Endothelial cell of umbilical vein (primary cell): ENCODE measurements at regions not wholly inside any gene's neighbourhood (a gene's known extent, or its start where the extent isn't known, plus 50 kb on each side); places are given as distances from the start of the nearest gene placed in this dataset.

Experiments
- BruUV-seq: library from RNA; stranded (reverse); fragments of 400-500 nt; replicated peaks from 2 replicates; lab custom pipeline; 2021; lab: Mats Ljungman, UMichigan
- CTCF ChIA-PET: fragments of 300-600, 350-600 bp; sonication (Branson Sonifier 250); formaldehyde crosslinking; loops from one replicate; lab custom pipeline; 2021; ENCODE audit warnings: antibody characterized with exemption, inconsistent platforms; lab: Charles Lee
- POLR2A ChIA-PET: fragments of 300-600, 350-600 bp; sonication (Branson Sonifier 250); formaldehyde crosslinking; loops from one replicate; lab custom pipeline; 2021; ENCODE audit warnings: antibody characterized with exemption, inconsistent platforms; lab: Charles Lee
- DNase-seq: peaks from one replicate; pipeline ENCODE4 v3.0.0-alpha.2; 2011; ENCODE audit warnings: low read depth, low spot score
- FAIRE-seq: peaks from 2 replicates; lab custom pipeline; 2011; peaks lifted over from hg19 to GRCh38; lab: Jason Lieb, UNC
- H2AFZ ChIP-seq: 2 replicates; pipeline ENCODE4 v1.6.0; 2012; ENCODE audit warnings: low read depth, low read length, control low read depth, inconsistent platforms
- H3K27ac ChIP-seq: 2 replicates; pipeline ENCODE4 v1.5.1; 2011; ENCODE audit warnings: low read depth, mild to moderate bottlenecking, control low read depth, low read length, moderate library complexity; ENCODE audit not compliant: insufficient read depth
- H3K27me3 ChIP-seq, 2 experiments: 2 replicates each; pipeline versions ENCODE4 v1.6.0 to v1.6.1; 2011; ENCODE audit warnings: low read length in 2 of 2, mixed read lengths in 1 of 2; ENCODE audit not compliant: control insufficient read depth in 2 of 2, insufficient read depth in 2 of 2
- H3K36me3 ChIP-seq, 2 experiments: 2 replicates in 1 of 2; 3 replicates in 1 of 2; pipeline ENCODE4 v1.5.1; 2011; ENCODE audit warnings: low read length in 2 of 2, mild to moderate bottlenecking in 1 of 2, moderate library complexity in 1 of 2; ENCODE audit not compliant: control insufficient read depth in 2 of 2, insufficient read depth in 2 of 2; ENCODE audit errors: extremely low read depth in 1 of 2
- H3K4me1 ChIP-seq: 3 replicates; pipeline ENCODE4 v1.5.1; 2011; ENCODE audit warnings: mild to moderate bottlenecking, low read length; ENCODE audit not compliant: control insufficient read depth, insufficient read depth; ENCODE audit errors: extremely low read depth
- H3K4me2 ChIP-seq: 2 replicates; pipeline ENCODE4 v1.6.1; 2011; ENCODE audit warnings: low read length, control low read depth, mixed read lengths; ENCODE audit not compliant: insufficient read depth
- H3K4me3 ChIP-seq, 3 experiments: fragments of 200-600 bp in 1 of 3; sonication (generic), shearing (Covaris generic) in 1 of 3; replicated peaks in 1 of 3; 2 replicates each; pipeline ENCODE4 v1.5.1; 2011 to 2016; ENCODE audit warnings: control low read depth in 3 of 3, low read length in 3 of 3, mild to moderate bottlenecking in 2 of 3, inconsistent platforms in 1 of 3, low read depth in 1 of 3, moderate library complexity in 1 of 3; ENCODE audit not compliant: insufficient read depth in 1 of 3
- H3K79me2 ChIP-seq: 2 replicates; pipeline ENCODE4 v1.6.0; 2012; ENCODE audit warnings: low read length, inconsistent platforms; ENCODE audit not compliant: control insufficient read depth, insufficient read depth
- H3K9ac ChIP-seq: replicated peaks from 2 replicates; pipeline ENCODE3; 2011; ENCODE audit warnings: low read length, control low read depth; ENCODE audit not compliant: insufficient read depth; ENCODE audit errors: extremely low read depth
- H3K9me1 ChIP-seq: replicated peaks from 3 replicates; pipeline ENCODE4 v1.6.0; 2011; ENCODE audit warnings: mild to moderate bottlenecking, low read length; ENCODE audit not compliant: control insufficient read depth, insufficient read depth; ENCODE audit errors: extremely low read depth
- H3K9me3 ChIP-seq: replicated peaks from 2 replicates; pipeline ENCODE4 v1.5.1; 2012; ENCODE audit warnings: low read length, inconsistent platforms; ENCODE audit not compliant: control insufficient read depth, insufficient read depth
- H4K20me1 ChIP-seq: replicated peaks from 2 replicates; pipeline ENCODE3; 2011; ENCODE audit warnings: mild to moderate bottlenecking, low read length; ENCODE audit not compliant: control insufficient read depth, insufficient read depth; ENCODE audit errors: extremely low read depth
- FOS ChIP-seq: IDR thresholded peaks from 2 replicates; pipeline ENCODE4 v1.6.1; 2011; ENCODE audit warnings: mild to moderate bottlenecking, low read length, moderate library complexity, borderline replicate concordance; ENCODE audit not compliant: insufficient read depth
- GATA2 ChIP-seq: IDR thresholded peaks from 2 replicates; pipeline ENCODE4 v1.7.0; 2011; ENCODE audit warnings: low read depth, mild to moderate bottlenecking, moderate library complexity, mixed read lengths, low read length; ENCODE audit not compliant: insufficient read length, insufficient read depth
- JUN ChIP-seq: IDR thresholded peaks from 2 replicates; pipeline ENCODE4 v1.6.1; 2011; ENCODE audit warnings: borderline replicate concordance, low read depth; ENCODE audit not compliant: insufficient read length, insufficient read depth
- MYC ChIP-seq: IDR thresholded peaks from one replicate; pipeline ENCODE4 v1.6.1; 2011; ENCODE audit warnings: mild to moderate bottlenecking, low read depth, low read length
- POLR2A ChIP-seq: IDR thresholded peaks from 2 replicates; pipeline ENCODE4 v1.6.1; 2012; ENCODE audit warnings: low read depth, mild to moderate bottlenecking, control low read depth, low read length
- POLR2AphosphoS5 ChIP-seq: IDR thresholded peaks from 2 replicates; pipeline ENCODE4 v1.6.1; 2012; ENCODE audit warnings: low read depth, mild to moderate bottlenecking, control low read depth, low read length, moderate library complexity; ENCODE audit not compliant: insufficient read depth
- dilution Hi-C: fragments of 300-500 bp; cut with MboI; formaldehyde crosslinking; loops from one replicate; pipeline ENCODE4 v1.15.0; 2019; ENCODE audit warnings: low sequenced_read_pairs; ENCODE audit not compliant: extremely low pct_ligation_motif_present
- intact Hi-C: fragments of 100-400 bp; cut with micrococcal nuclease; formaldehyde crosslinking; loops from one replicate; pipeline ENCODE4 v1.10.0; 2022
- TF ChIP-seq, protein P1 (sequence below), 2 donors: IDR thresholded peaks; 1 replicate in 1 of 2; 2 replicates in 1 of 2; pipeline ENCODE4 v1.5.1; 2011; ENCODE audit warnings: low read length in 2 of 2, mild to moderate bottlenecking in 2 of 2, moderate library complexity in 2 of 2, control low read depth in 1 of 2, inconsistent platforms in 1 of 2, low read depth in 1 of 2; ENCODE audit not compliant: insufficient read depth in 1 of 2; ENCODE audit errors: extremely low read depth in 1 of 2

GRCh38 chr13:33487575-33488243, 202.2 kb upstream of the STARD13 start:
- Histone ChIP-seq H3K27me3 (no peaks in the 10 kb centered on the region), H2AFZ (no peak overlapping the region), H3K79me2 (no peaks in the 10 kb centered on the region), H3K36me3 (no peaks in the 10 kb centered on the region), H3K9me1 (no peaks in the 10 kb centered on the region), H3K9ac (no peak overlapping the region), H4K20me1 (no peaks in the 10 kb centered on the region), H3K4me3 (no peak overlapping the region), H3K27ac (no peak overlapping the region), H3K4me2 (no peak overlapping the region), H3K9me3 (peaks cover 2% of the 10 kb centered on the region), H3K4me1 (peaks cover 20% of the 10 kb centered on the region)
- no peak for TF ChIP-seq POLR2AphosphoS5
- TF ChIP-seq MYC = no peak
- no peak for TF ChIP-seq JUN
- TF ChIP-seq, protein P1, sequence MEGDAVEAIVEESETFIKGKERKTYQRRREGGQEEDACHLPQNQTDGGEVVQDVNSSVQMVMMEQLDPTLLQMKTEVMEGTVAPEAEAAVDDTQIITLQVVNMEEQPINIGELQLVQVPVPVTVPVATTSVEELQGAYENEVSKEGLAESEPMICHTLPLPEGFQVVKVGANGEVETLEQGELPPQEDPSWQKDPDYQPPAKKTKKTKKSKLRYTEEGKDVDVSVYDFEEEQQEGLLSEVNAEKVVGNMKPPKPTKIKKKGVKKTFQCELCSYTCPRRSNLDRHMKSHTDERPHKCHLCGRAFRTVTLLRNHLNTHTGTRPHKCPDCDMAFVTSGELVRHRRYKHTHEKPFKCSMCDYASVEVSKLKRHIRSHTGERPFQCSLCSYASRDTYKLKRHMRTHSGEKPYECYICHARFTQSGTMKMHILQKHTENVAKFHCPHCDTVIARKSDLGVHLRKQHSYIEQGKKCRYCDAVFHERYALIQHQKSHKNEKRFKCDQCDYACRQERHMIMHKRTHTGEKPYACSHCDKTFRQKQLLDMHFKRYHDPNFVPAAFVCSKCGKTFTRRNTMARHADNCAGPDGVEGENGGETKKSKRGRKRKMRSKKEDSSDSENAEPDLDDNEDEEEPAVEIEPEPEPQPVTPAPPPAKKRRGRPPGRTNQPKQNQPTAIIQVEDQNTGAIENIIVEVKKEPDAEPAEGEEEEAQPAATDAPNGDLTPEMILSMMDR (IDR thresholded peaks at IDR 0.05; ENCODE audit: extremely low read depth in 1 of 2, insufficient read depth in 1 of 2, low read depth in 1 of 2, low read length in 2 of 2) = peak in 1 of 2 donors; percentile 20
- POLR2A ChIA-PET = no interaction called here
- no TSS peak for BruUV-seq
- FAIRE-seq = no peak
- dilution Hi-C loops (no loop called here), intact Hi-C loops (no loop called here)
- CTCF ChIA-PET = interaction anchor here (0.9 to 2.5 kb wide), 12 partner anchors 9 to 902 kb away, joined by 3 to 11 read pairs (median 4); partner anchors contain the start of genes PDS5B and STARD13
- peak; percentile 31 for DNase-seq

- H3K4me1 ChIP-seq = peaks cover 39% of the 10 kb centered on the region
- H3K27ac ChIP-seq = no peak overlapping the region
- H3K79me2 ChIP-seq = no peaks in the 10 kb centered on the region
- POLR2A ChIA-PET = no interaction called here
- no peak overlapping the region for H2AFZ ChIP-seq
- no peak overlapping the region for H3K4me3 ChIP-seq
- intact Hi-C loops (no loop called here), dilution Hi-C loops (no loop called here)
- no peaks in the 10 kb centered on the region for H3K9me3 ChIP-seq
- no peaks in the 10 kb centered on the region for H3K36me3 ChIP-seq
- FAIRE-seq (no peak), DNase-seq (no peak)
- H3K4me2 ChIP-seq = no peak overlapping the region
- no TSS peak for BruUV-seq
- H3K27me3 ChIP-seq = no peaks in the 10 kb centered on the region
- H3K9me1 ChIP-seq = no peaks in the 10 kb centered on the region
- H3K9ac ChIP-seq = no peak overlapping the region
- H4K20me1 ChIP-seq = no peaks in the 10 kb centered on the region
- TF ChIP-seq JUN (no peak), FOS (no peak), GATA2 (no peak), POLR2AphosphoS5 (no peak), POLR2A (no peak)
- TF ChIP-seq, protein P1 (IDR thresholded peaks at IDR 0.05; ENCODE audit: extremely low read depth in 1 of 2, insufficient read depth in 1 of 2, low read depth in 1 of 2, low read length in 2 of 2) = no peak
- CTCF ChIA-PET = interaction anchor here (0.7 kb wide), 1 partner anchor 55 kb away, joined by 3 read pairs; no protein-coding TSS in a partner anchor
Observed at GRCh38 chr13:33489563-33489962, 204.0 kb upstream of the STARD13 start.
